H1 (cell line): ENCODE measurements at regions not wholly inside any gene's neighbourhood (a gene's known extent, or its start where the extent isn't known, plus 50 kb on each side); places are given as distances from the start of the nearest gene placed in this dataset.

Source experiments
- CTCF ChIA-PET: fragments of 300-600 bp; sonication (Branson Sonifier 250); formaldehyde crosslinking; loops from one replicate; lab custom pipeline; 2021; ENCODE audit not compliant: partially characterized antibody; lab: Charles Lee
- POLR2A ChIA-PET: fragments of 300-600 bp; sonication (Branson Sonifier 250); formaldehyde crosslinking; loops from one replicate; lab custom pipeline; 2021; ENCODE audit warnings: inconsistent platforms; ENCODE audit not compliant: partially characterized antibody; lab: Charles Lee
- DNase-seq, 2 experiments: peaks; one replicate each; pipeline versions ENCODE4 v3.0.0 to v3.0.0-alpha.2; 2010 to 2022; ENCODE audit warnings: low spot score in 2 of 2, low read depth in 1 of 2, mixed read lengths in 1 of 2
- FAIRE-seq: peaks from 2 replicates; lab custom pipeline; 2011; peaks lifted over from hg19 to GRCh38; lab: Jason Lieb, UNC
- H2AFZ ChIP-seq: 2 replicates; pipeline ENCODE4 v1.8.1; 2012; ENCODE audit warnings: low read length, inconsistent platforms
- H2AK5ac ChIP-seq: 2 replicates; pipeline ENCODE4 v1.6.1; 2013; ENCODE audit warnings: low read depth, low read length
- H2BK120ac ChIP-seq: replicated peaks from 2 replicates; pipeline ENCODE3; 2013; ENCODE audit warnings: low read depth, low read length, inconsistent platforms
- H2BK12ac ChIP-seq: 2 replicates; pipeline ENCODE4 v1.6.1; 2013; ENCODE audit warnings: low read depth, low read length
- H2BK15ac ChIP-seq: 2 replicates; pipeline ENCODE4 v1.6.1; 2013; ENCODE audit warnings: low read length
- H2BK20ac ChIP-seq: 2 replicates; pipeline ENCODE4 v1.6.1; 2013; ENCODE audit warnings: low read length
- H2BK5ac ChIP-seq: 2 replicates; pipeline ENCODE4 v1.6.1; 2013; ENCODE audit warnings: low read depth, low read length
- H3K14ac ChIP-seq: 2 replicates; pipeline ENCODE4 v1.6.1; 2013; ENCODE audit warnings: inconsistent platforms; ENCODE audit not compliant: insufficient read length
- H3K18ac ChIP-seq: 2 replicates; pipeline ENCODE4 v1.6.1; 2013; ENCODE audit warnings: low read length; ENCODE audit errors: extremely low read depth
- H3K23ac ChIP-seq: 2 replicates; pipeline ENCODE4 v1.6.1; 2013; ENCODE audit warnings: inconsistent platforms; ENCODE audit not compliant: insufficient read length
- H3K23me2 ChIP-seq: 2 replicates; pipeline ENCODE4 v1.6.1; 2013; ENCODE audit warnings: low read depth, low read length
- H3K27ac ChIP-seq: 2 replicates; pipeline ENCODE4 v1.6.1; 2011; ENCODE audit warnings: low read depth, low read length, inconsistent platforms
- H3K27me3 ChIP-seq, 4 experiments: replicated peaks in 1 of 4; 1 replicate in 1 of 4; 2 replicates in 3 of 4; pipeline versions ENCODE4 v1.6.1 to v1.8.1; 2011 to 2013; ENCODE audit warnings: low read length in 3 of 4, mild to moderate bottlenecking in 3 of 4, inconsistent platforms in 2 of 4, mixed read lengths in 2 of 4, moderate library complexity in 1 of 4; ENCODE audit not compliant: control insufficient read depth in 3 of 4, insufficient read depth in 3 of 4; ENCODE audit errors: extremely low read depth in 1 of 4
- H3K36me3 ChIP-seq, 4 experiments: 2 replicates each; pipeline versions ENCODE4 v1.6.1 to v1.8.1; 2011 to 2013; ENCODE audit warnings: mild to moderate bottlenecking in 4 of 4, low read length in 3 of 4, moderate library complexity in 2 of 4, control low read depth in 1 of 4, inconsistent platforms in 1 of 4; ENCODE audit not compliant: insufficient read depth in 4 of 4, control insufficient read depth in 2 of 4
- H3K4ac ChIP-seq: replicated peaks from 2 replicates; pipeline ENCODE3; 2013; ENCODE audit warnings: low read length, low read depth, mixed read lengths, inconsistent platforms; ENCODE audit not compliant: insufficient read length
- H3K4me1 ChIP-seq, 4 experiments: replicated peaks in 1 of 4; 1 replicate in 1 of 4; 2 replicates in 3 of 4; pipeline versions ENCODE4 v1.6.1 to v1.8.1; 2011 to 2013; ENCODE audit warnings: low read length in 3 of 4, inconsistent platforms in 2 of 4, mixed read lengths in 1 of 4; ENCODE audit not compliant: insufficient read depth in 4 of 4, control insufficient read depth in 3 of 4
- H3K4me2 ChIP-seq, 2 experiments: 2 replicates each; pipeline versions ENCODE4 v1.6.1 to v1.8.1; 2011 to 2013; ENCODE audit warnings: low read depth in 2 of 2, low read length in 2 of 2, control low read depth in 1 of 2, inconsistent platforms in 1 of 2, mild to moderate bottlenecking in 1 of 2; ENCODE audit not compliant: insufficient read depth in 1 of 2
- H3K4me3 ChIP-seq, 4 experiments: fragments of 200-600, 300-600 bp in 1 of 4; sonication (generic), shearing (Covaris generic), sonication (Bioruptor Twin) in 1 of 4; 2 replicates each; pipeline versions ENCODE4 v1.5.1 to v1.8.1; 2011 to 2016; ENCODE audit warnings: low read length in 4 of 4, low read depth in 3 of 4, control low read depth in 2 of 4, inconsistent platforms in 2 of 4, mild to moderate bottlenecking in 2 of 4, mixed read lengths in 1 of 4, moderate library complexity in 1 of 4; ENCODE audit not compliant: insufficient read depth in 2 of 4; ENCODE audit errors: extremely low read depth in 1 of 4
- H3K56ac ChIP-seq: replicated peaks from 2 replicates; pipeline ENCODE3; 2013; ENCODE audit warnings: low read depth, mild to moderate bottlenecking, mixed read lengths, low read length, inconsistent platforms; ENCODE audit not compliant: insufficient read length
- H3K79me1 ChIP-seq: 2 replicates; pipeline ENCODE4 v1.6.1; 2013; ENCODE audit warnings: low read depth, low read length, control low read depth
- H3K79me2 ChIP-seq, 2 experiments: 2 replicates each; pipeline versions ENCODE4 v1.6.1 to v1.8.1; 2012 to 2013; ENCODE audit warnings: low read length in 2 of 2, mild to moderate bottlenecking in 2 of 2, inconsistent platforms in 1 of 2; ENCODE audit not compliant: insufficient read depth in 2 of 2, control insufficient read depth in 1 of 2
- H3K9ac ChIP-seq, 4 experiments: replicated peaks in 1 of 4; 1 replicate in 1 of 4; 2 replicates in 3 of 4; pipeline versions ENCODE4 v1.6.1 to v1.8.1; 2011 to 2013; ENCODE audit warnings: low read depth in 3 of 4, low read length in 3 of 4, control low read depth in 2 of 4, mild to moderate bottlenecking in 2 of 4, moderate library complexity in 2 of 4, inconsistent platforms in 1 of 4; ENCODE audit errors: extremely low read depth in 1 of 4
- H3K9me3 ChIP-seq, 2 experiments: 2 replicates each; pipeline versions ENCODE4 v1.6.1 to v1.8.1; 2012 to 2013; ENCODE audit warnings: mild to moderate bottlenecking in 2 of 2, moderate library complexity in 2 of 2, control low read depth in 1 of 2, inconsistent platforms in 1 of 2, low read depth in 1 of 2, low read length in 1 of 2, mixed read lengths in 1 of 2; ENCODE audit not compliant: insufficient read depth in 2 of 2
- H4K20me1 ChIP-seq, 2 experiments: replicated peaks in 1 of 2; 2 replicates each; pipeline versions ENCODE3 to v1.8.1; 2011 to 2013; ENCODE audit warnings: inconsistent platforms in 2 of 2, low read length in 2 of 2, mild to moderate bottlenecking in 1 of 2; ENCODE audit not compliant: insufficient read depth in 2 of 2, control insufficient read depth in 1 of 2
- H4K5ac ChIP-seq: 2 replicates; pipeline ENCODE4 v1.6.1; 2013; ENCODE audit warnings: low read length, low read depth, mixed read lengths, inconsistent platforms; ENCODE audit not compliant: insufficient read length
- H4K8ac ChIP-seq: 2 replicates; pipeline ENCODE4 v1.8.0; 2013; ENCODE audit warnings: mild to moderate bottlenecking, moderate library complexity, low read length, inconsistent platforms; ENCODE audit not compliant: insufficient read depth; ENCODE audit errors: extremely low read depth
- H4K91ac ChIP-seq: replicated peaks from 2 replicates; pipeline ENCODE3; 2013; ENCODE audit warnings: low read length, mixed read lengths, inconsistent platforms; ENCODE audit not compliant: insufficient read length
- BRCA1 ChIP-seq: IDR thresholded peaks from 2 replicates; pipeline ENCODE4 v1.6.1; 2012; ENCODE audit warnings: low read depth, low read length, improper control_type of control experiment
- CHD1 ChIP-seq: IDR thresholded peaks from 2 replicates; pipeline ENCODE4 v1.6.1; 2012; ENCODE audit warnings: low read depth, low read length, improper control_type of control experiment
- CREB1 ChIP-seq: IDR thresholded peaks from 2 replicates; pipeline ENCODE4 v1.6.1; 2012; ENCODE audit warnings: inconsistent platforms
- EGR1 ChIP-seq: IDR thresholded peaks from 2 replicates; pipeline ENCODE4 v1.6.1; 2011; ENCODE audit warnings: low read depth, low read length, borderline replicate concordance
- EP300 ChIP-seq, 2 experiments: IDR thresholded peaks; 1 replicate in 1 of 2; 2 replicates in 1 of 2; pipeline ENCODE4 v1.6.1; 2011 to 2012; ENCODE audit warnings: low read depth in 2 of 2, low read length in 2 of 2, mild to moderate bottlenecking in 2 of 2, borderline replicate concordance in 1 of 2, inconsistent platforms in 1 of 2, moderate library complexity in 1 of 2
- NRF1 ChIP-seq: IDR thresholded peaks from 2 replicates; pipeline ENCODE4 v1.6.1; 2011; ENCODE audit warnings: mild to moderate bottlenecking, low read depth, low read length, improper control_type of control experiment
- PHF8 ChIP-seq: fragments of 200-600 bp; sonication (generic); conservative IDR thresholded peaks from 2 replicates; pipeline ENCODE4 v1.7.1; 2012; ENCODE audit warnings: low read depth, mild to moderate bottlenecking, inconsistent platforms, low read length, moderate library complexity
- RNF2 ChIP-seq: fragments of 200-900, 300-1000 bp; sonication (generic); IDR thresholded peaks from 2 replicates; pipeline ENCODE4 v1.7.1; 2016; ENCODE audit warnings: borderline replicate concordance, low read depth, mild to moderate bottlenecking, antibody characterized with exemption, low read length; ENCODE audit not compliant: poor library complexity, severe bottlenecking; ENCODE audit errors: missing control alignments
- RXRA ChIP-seq: IDR thresholded peaks from 2 replicates; pipeline ENCODE4 v1.6.1; 2011; ENCODE audit warnings: low read depth, mild to moderate bottlenecking, low read length, moderate library complexity; ENCODE audit not compliant: insufficient read depth
- SIN3A ChIP-seq, 2 experiments: IDR thresholded peaks in 1 of 2; conservative IDR thresholded peaks in 1 of 2; 2 replicates each; pipeline ENCODE4 v1.6.1; 2011 to 2012; ENCODE audit warnings: low read length in 2 of 2, improper control_type of control experiment in 1 of 2, low read depth in 1 of 2, mild to moderate bottlenecking in 1 of 2
- SP4 ChIP-seq: IDR thresholded peaks from 2 replicates; pipeline ENCODE4 v1.6.1; 2012; ENCODE audit warnings: low read length, inconsistent platforms
- WGBS, 2 experiments: shearing (Covaris generic) in 1 of 2; methylation state at CpG; one replicate each; pipeline versions ENCODE4 v1.1.6 to v1.1.7; 2013 to 2015; ENCODE audit warnings: low lambda C conversion rate in 2 of 2, mixed read lengths in 2 of 2, inconsistent platforms in 1 of 2, low coverage in 1 of 2, missing lambda C conversion rate in 1 of 2; ENCODE audit not compliant: insufficient replicate concordance in 2 of 2, insufficient coverage in 1 of 2, insufficient read length in 1 of 2; ENCODE audit errors: extremely low coverage in 1 of 2, missing lambda C conversion rate in 1 of 2; 5-methylcytosine and 5-hydroxymethylcytosine counted together
- TF ChIP-seq, protein P1 (sequence below): IDR thresholded peaks from 2 replicates; pipeline ENCODE4 v1.6.1; 2011; ENCODE audit warnings: low read length, improper control_type of control experiment

DNA sequence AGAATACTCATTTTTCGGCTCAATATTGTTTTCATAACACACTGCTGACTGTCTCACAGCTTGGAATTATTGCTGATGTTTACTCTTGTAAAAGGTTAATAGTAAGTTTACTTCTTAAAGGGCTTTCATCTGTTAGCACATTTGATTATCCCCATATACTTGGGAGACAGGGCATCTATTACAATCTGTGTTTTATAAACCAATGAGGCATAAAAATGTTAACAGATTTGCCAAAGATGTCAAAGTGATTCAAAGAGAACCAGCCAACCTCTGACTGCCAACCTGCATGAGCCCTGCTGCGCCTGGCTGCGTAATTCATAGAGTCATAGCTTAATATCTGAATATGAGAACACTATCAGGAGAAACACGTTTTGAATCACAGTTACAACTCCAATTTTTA lies 665.6 kb downstream of the TRIML1 start:
- no peaks in the 10 kb centered on the region for H3K79me1 ChIP-seq
- H2BK5ac ChIP-seq: no peak overlapping the region
- H3K23me2 ChIP-seq: no peaks in the 10 kb centered on the region
- H3K36me3 ChIP-seq: no peaks in the 10 kb centered on the region
- H3K4me3 ChIP-seq: no peak overlapping the region
- H4K91ac ChIP-seq: no peak overlapping the region
- no peak for FAIRE-seq
- H2AFZ ChIP-seq: no peak overlapping the region
- H2BK20ac ChIP-seq: no peak overlapping the region
- no peaks in the 10 kb centered on the region for H3K79me2 ChIP-seq
- ChIA-PET POLR2A (no interaction called here), CTCF (no interaction called here)
- no peaks in the 10 kb centered on the region for H4K20me1 ChIP-seq
- no peak overlapping the region for H2BK12ac ChIP-seq
- H3K9ac ChIP-seq: no peak overlapping the region
- no peak overlapping the region for H2BK15ac ChIP-seq
- 85% methylated on average over 4 of the region's 4 CpGs; no CpG with 5 or more reads in 1 of the 2 experiments for WGBS, 2 experiments
- H2AK5ac ChIP-seq: no peak overlapping the region
- no peak overlapping the region for H3K27ac ChIP-seq
- no peak overlapping the region for H4K5ac ChIP-seq
- H3K4me1 ChIP-seq: no peaks in the 10 kb centered on the region
- H3K14ac ChIP-seq: no peak overlapping the region
- no peak for DNase-seq
- H3K56ac ChIP-seq: no peak overlapping the region
- no peak overlapping the region for H2BK120ac ChIP-seq
- no peak overlapping the region for H3K23ac ChIP-seq
- H3K9me3 ChIP-seq: no peaks in the 10 kb centered on the region
- no peak overlapping the region for H3K4ac ChIP-seq
- H3K4me2 ChIP-seq: no peak overlapping the region
- no peak overlapping the region for H3K18ac ChIP-seq
- H3K27me3 ChIP-seq: no peaks in the 10 kb centered on the region
- no peak overlapping the region for H4K8ac ChIP-seq
- TF ChIP-seq BRCA1 (no peak), CREB1 (no peak), PHF8 (no peak), CHD1 (no peak), RNF2 (no peak), SP4 (no peak), NRF1 (no peak), EGR1 (no peak), EP300 (IDR thresholded peaks at IDR 0.05; ENCODE audit: borderline replicate concordance in 1 of 2, low read depth in 2 of 2, low read length in 2 of 2) (no peak), RXRA (no peak), SIN3A (conservative IDR thresholded peaks at IDR 0.05 in 1 of 2, IDR thresholded peaks at IDR 0.05 in 1 of 2; ENCODE audit: low read depth in 1 of 2, low read length in 2 of 2) (no peak)
- TF ChIP-seq, protein P1, sequence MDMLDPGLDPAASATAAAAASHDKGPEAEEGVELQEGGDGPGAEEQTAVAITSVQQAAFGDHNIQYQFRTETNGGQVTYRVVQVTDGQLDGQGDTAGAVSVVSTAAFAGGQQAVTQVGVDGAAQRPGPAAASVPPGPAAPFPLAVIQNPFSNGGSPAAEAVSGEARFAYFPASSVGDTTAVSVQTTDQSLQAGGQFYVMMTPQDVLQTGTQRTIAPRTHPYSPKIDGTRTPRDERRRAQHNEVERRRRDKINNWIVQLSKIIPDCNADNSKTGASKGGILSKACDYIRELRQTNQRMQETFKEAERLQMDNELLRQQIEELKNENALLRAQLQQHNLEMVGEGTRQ: no peak
